ENCODE measurements at regions not wholly inside any gene's neighbourhood (a gene's known extent, or its start where the extent isn't known, plus 50 kb on each side); places are given as distances from the start of the nearest gene placed in this dataset.

GRCh38 chr1:199282751-199283305 is 644.0 kb downstream of the PTPRC start:
- no peak for DNase-seq (ENCODE audit: low read depth in 2 of 2)

GRCh38 chr1:199283794-199284193 is 645.0 kb downstream of the PTPRC start:
- DNase-seq (ENCODE audit: low read depth in 2 of 2): no peak

GRCh38 chr1:199287206-199287605 is 648.4 kb downstream of the PTPRC start:
- no peak for DNase-seq (ENCODE audit: low read depth in 2 of 2)

- no peak for DNase-seq (ENCODE audit: low read depth in 2 of 2)
Measured at GRCh38 chr1:199287647-199288046, 648.8 kb downstream of the PTPRC start.

GRCh38 chr1:199290186-199290585 is 651.3 kb downstream of the PTPRC start:
- no peak for DNase-seq (ENCODE audit: low read depth in 2 of 2)

GRCh38 chr1:199291022-199291740 is 652.3 kb downstream of the PTPRC start:
- DNase-seq (ENCODE audit: low read depth in 2 of 2): no peak

- no peak for DNase-seq (ENCODE audit: low read depth in 2 of 2)
Measured at GRCh38 chr1:199292896-199293295, 654.1 kb downstream of the PTPRC start.

GRCh38 chr1:199295107-199295506 is 656.3 kb downstream of the PTPRC start:
- no peak for DNase-seq (ENCODE audit: low read depth in 2 of 2)

GRCh38 chr1:199297174-199297573 is 658.3 kb downstream of the PTPRC start:
- no peak for DNase-seq (ENCODE audit: low read depth in 2 of 2)

- no peak for DNase-seq (ENCODE audit: low read depth in 2 of 2)
Measured at GRCh38 chr1:199297887-199298286, 659.0 kb downstream of the PTPRC start.

- no peak for DNase-seq (ENCODE audit: low read depth in 2 of 2)
Measured at GRCh38 chr1:199298825-199299224, 660.0 kb downstream of the PTPRC start.

GRCh38 chr1:199301472-199302217 is 662.8 kb downstream of the PTPRC start:
- DNase-seq (ENCODE audit: low read depth in 2 of 2): no peak

GRCh38 chr1:199302554-199302953 is 663.7 kb downstream of the PTPRC start:
- DNase-seq (ENCODE audit: low read depth in 2 of 2): no peak

- no peak for DNase-seq (ENCODE audit: low read depth in 2 of 2)
Measured at GRCh38 chr1:199303035-199303434, 664.2 kb downstream of the PTPRC start.

- DNase-seq (ENCODE audit: low read depth in 2 of 2): no peak
Measured at GRCh38 chr1:199305053-199305452, 666.2 kb downstream of the PTPRC start.

GRCh38 chr1:199307496-199308264 is 668.8 kb downstream of the PTPRC start:
- DNase-seq (ENCODE audit: low read depth in 2 of 2): no peak

- no peak for DNase-seq (ENCODE audit: low read depth in 2 of 2)
Measured at GRCh38 chr1:199308349-199308846, 669.6 kb downstream of the PTPRC start.

- DNase-seq (ENCODE audit: low read depth in 2 of 2): no peak
Measured at GRCh38 chr1:199310708-199311107, 671.9 kb downstream of the PTPRC start.

- DNase-seq (ENCODE audit: low read depth in 2 of 2): no peak
Measured at GRCh38 chr1:199311478-199312262, 672.8 kb downstream of the PTPRC start.

- DNase-seq (ENCODE audit: low read depth in 2 of 2): no peak
Measured at GRCh38 chr1:199312626-199313025, 673.8 kb downstream of the PTPRC start.

- no peak for DNase-seq (ENCODE audit: low read depth in 2 of 2)
Measured at GRCh38 chr1:199313444-199313843, 674.6 kb downstream of the PTPRC start.
